ENCODE measurements at regions not wholly inside any gene's neighbourhood (a gene's known extent, or its start where the extent isn't known, plus 50 kb on each side); places are given as distances from the start of the nearest gene placed in this dataset.

DNA sequence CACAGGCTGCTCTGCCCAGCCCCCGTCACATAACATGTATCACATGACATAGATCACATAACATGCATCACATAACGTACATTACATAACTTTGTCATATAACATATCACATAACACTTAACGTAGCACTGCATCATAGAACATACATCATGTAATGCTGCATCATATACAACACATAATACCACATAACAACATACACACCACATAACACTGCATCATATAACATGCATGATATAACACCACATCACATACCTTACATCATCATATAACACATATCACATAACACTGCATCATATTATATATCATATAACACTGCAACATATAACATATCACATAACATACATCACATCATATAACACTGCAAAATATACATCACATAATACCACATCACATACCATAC, 83.8 kb downstream of the AXIN2 start:
- no peak for DNase-seq

DNA sequence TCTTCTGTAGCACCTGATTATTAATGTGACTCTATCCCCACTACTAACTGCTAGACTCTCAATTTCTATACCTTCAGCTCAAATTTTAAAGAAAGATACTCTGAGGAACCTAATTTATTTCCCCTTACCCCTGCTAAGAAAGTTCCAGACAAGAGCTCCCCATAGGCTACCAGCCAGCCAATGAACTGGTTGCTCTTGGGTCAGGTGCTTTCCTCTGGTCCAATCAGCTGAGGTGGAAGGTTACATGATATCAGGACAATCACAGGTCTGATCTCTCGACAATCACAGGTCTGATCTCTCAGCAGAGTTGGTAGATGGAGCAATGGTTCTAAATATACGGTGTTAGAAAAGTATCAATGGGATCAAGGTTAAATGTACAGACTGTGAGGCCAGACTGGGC, 86.8 kb downstream of the AXIN2 start:
- DNase-seq = no peak

DNA sequence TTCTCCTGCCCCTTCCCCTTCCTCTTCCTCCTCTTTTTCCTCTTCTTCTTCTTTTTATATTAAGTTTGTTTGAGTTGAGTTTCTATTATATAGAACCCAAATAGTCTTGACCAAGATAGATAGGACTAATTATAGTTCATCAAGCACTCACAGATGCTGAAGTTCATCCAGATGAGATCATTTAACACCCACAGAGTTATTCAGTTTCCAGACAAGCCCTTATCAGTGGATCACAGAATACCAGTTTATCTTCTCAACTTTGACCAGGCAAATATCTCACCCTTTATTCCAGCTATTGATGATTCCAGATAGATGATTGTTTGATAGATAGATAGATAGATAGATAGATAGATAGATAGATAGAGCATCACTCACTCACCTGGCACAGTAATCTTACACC, 87.5 kb downstream of the AXIN2 start:
- DNase-seq = no peak

DNA sequence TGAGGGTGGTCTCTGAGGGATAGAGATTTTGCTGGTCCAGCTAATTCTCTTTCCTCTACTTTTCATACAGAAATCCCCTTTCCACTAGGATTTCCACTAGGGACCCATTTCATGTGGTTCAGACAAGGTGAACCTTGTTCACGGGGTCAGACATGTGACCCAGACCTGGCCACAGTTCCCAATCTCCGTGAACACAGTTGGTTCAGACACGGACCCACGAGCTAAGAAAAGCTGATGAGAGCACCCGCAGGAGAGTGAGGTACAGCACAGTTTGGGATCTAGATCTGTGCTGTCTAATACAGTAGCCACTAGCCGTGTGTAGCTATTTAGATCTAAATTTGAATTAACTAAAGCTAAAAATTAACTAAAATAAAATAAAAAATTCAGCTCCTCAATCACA, 88.1 kb downstream of the AXIN2 start:
- no peak for DNase-seq

DNA sequence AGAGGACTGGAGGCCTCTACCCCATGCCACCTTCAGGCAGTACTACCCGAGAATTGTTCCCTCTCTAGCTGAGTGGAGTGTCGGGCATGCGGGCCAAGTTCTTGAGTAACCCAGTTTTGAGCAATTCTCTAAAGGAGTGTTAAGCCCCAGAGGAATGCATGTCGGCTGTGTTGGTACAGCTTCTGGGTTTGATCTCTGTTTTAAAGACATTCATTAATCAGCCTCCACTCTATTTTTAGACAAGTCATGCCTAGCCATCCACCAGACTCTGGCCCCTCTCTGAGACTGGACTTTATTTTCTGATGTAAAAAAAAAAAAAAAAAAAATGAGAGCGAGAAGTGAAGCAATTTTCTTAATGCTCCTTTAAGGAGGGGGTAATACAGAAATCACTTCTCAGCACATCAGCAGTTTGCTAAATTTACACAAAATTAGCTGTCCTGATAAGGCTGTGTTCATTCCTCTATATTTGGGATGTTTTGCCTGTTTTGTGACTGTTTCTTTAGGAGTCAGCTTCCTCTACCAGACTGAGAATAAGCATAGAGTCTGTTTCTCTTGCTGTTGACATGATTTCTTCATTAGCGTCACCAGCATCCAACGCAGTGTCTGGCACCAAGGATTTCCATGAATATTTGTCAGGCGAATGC, 88.7 kb downstream of the AXIN2 start:
- no peak for DNase-seq

DNA sequence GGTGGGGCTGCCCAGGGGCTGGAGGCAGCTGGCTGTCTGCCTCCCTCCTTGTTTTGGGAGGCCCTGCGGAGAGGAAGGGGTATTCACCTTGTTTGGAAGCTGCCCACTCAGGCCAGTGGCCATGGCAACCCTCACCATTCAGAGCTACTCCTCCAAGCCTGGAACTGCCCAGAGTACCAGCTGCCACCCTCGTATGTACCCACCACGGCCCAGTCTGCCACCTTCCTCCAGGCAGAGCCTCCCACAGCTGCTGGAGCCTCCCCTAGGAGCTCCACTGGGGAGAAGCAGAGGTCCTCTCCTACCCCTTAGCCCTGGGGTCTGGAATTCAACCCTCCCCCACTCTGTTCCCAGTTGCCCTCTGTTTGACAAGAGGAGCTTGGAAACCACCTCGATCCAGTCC, 90.7 kb downstream of the AXIN2 start:
- DNase-seq = no peak

DNA sequence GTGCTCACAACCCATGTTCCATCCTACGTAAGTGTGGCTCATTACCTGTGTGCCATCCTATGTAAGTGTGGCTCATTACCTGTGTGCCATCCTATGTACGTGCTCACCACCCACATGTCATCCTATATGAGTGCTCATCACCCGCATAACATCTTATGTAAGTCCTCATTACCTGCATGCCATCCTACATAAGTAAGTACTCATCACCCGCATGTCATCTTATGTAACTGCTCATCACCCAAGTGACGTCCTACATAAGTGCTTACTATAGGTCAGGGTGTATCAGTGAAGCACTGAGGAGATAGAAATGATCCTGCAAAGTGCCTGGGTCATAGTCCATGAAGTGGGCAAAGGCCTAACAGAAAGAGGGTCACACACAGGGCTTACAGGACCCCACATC, 93.1 kb downstream of the AXIN2 start:
- DNase-seq = no peak

DNA sequence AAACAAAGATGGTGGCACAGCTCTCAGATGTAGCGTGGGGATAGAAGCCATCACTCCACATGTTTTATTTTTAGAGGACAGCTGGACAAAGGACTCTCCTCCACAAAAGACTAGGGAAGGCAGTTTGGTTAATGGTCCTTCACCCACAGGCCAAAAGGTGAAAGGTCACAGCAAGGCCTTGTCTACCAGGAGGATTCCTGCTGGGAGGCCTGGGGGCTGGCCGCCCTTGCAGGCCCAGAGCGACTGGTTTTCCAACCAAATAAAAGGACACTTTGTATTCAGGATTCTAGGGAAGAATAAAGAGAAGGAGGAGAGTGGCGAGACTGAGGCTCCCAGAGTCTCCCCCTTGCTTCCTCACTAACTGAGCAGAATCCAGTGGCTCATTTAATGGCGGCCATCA, 94.3 kb downstream of the AXIN2 start:
- no peak for DNase-seq

DNA sequence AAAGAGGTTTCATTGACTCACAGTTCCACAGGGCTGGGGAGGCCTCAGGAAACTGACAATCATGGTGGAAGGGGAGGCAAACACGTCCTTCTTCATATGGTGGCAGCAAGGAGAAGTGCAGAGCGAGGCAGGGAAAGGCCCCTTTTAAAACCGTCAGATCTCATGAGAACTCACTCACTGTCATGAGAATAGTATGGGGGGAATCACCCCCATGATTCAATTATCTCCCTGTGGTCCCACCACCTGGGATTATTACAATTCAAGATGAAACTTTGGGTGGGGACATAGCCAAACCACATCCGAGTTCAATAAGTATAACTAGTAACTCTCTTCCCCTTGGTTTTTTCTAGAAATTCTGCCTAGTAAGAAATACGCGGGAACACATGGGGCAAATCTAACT, 94.9 kb downstream of the AXIN2 start:
- DNase-seq = no peak

DNA sequence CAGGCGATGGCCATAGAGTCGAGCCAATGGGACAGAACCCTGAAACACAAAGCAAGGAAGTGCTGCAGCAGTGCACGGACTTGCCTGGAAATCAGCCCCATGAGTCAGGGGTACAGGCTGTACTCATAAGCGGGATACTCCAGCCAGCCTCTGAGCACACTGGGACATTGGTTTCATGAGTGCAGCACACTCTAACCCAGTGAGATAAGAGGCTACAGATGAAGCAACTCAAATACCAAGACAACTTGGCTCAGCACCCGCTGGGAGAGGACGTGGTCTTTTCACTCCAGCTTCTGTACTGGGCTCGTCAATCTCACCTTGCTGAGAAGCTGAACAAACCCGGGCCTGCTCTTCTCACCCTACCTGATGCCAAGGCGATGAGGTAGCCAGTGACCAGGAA, 98.2 kb downstream of the AXIN2 start:
- no peak for DNase-seq

DNA sequence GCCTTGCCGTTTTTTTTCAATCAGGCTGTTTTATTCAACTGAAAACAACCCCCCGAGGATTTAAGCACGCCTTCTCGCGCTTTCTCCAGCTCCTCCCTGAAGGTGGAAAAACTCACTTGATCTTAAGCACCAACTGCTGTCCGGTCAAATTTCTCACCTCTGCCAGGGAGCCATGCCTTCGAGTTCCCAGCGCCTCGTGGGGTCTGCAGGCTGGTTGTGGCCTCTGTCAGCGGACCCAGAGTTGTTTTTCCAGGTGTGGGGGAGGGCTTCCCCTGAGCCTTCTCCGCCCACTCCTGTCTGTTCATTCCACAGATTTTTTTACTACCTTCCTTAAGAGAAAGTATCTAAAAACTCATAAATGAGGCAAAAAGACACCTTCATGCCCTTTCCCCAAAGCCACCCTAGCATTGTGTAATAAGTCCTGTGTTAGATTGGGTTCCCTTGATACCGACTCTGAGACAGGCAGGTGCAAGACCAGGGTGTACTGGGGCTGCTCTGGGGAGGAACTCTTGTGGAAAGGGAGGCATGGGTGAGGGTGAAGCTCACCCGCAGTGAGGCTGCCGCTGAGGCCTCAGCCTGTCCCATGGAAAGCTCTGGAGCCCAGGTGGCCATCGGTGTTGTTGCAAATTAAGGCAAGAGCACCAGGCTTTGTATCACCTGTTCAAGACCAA, 101.6 kb downstream of the AXIN2 start:
- DNase-seq = no peak

DNA sequence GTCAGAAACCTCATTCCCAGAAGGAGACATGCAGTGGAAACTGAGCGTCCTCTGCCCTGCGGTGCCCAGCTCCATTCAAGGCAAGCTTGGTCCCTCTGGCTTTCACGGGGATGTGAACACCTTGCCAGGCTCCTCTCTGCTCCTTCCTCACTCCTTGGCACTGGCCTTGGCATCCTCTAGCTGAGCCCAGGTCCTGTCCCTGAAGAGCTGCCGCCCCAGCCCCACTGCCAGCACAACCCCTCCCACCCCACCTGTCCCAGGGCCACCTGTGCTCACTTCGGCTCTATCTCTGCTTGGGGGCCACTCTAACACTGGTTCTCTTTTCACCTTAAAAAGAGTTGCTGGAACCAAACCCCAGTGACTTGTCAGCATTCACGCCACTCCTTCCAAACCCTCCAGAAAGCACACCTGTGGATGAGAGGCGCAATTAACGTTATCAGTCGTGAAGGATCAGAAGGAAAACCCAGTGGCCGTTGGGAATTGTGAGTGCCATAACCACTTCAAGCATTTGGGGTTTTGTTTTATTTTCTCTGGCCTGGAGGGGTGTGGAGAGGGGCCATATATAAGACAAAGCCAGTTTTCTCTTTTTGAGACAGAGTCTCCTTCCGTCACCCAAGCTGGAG, 103.7 kb downstream of the AXIN2 start:
- no peak for DNase-seq

DNA sequence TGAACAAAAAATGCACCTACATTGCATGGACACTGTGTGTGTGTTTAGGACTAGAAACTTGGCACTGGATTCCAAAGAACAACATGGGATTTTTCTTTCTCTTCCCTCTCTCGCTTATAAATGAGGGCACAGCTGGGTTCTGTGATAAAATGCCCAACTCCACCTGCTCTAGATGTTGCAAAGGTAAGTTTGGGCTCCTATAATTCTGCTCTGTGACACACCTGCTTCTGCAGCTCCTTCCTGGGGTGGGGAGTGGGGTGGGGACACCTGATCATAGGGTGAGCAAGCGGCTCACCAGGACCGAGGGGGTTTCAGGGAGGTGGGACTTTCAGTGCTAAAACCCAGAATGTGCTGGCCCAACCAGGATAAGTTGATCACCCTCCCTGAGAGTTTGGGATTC, 104.3 kb downstream of the AXIN2 start:
- DNase-seq = no peak

DNA sequence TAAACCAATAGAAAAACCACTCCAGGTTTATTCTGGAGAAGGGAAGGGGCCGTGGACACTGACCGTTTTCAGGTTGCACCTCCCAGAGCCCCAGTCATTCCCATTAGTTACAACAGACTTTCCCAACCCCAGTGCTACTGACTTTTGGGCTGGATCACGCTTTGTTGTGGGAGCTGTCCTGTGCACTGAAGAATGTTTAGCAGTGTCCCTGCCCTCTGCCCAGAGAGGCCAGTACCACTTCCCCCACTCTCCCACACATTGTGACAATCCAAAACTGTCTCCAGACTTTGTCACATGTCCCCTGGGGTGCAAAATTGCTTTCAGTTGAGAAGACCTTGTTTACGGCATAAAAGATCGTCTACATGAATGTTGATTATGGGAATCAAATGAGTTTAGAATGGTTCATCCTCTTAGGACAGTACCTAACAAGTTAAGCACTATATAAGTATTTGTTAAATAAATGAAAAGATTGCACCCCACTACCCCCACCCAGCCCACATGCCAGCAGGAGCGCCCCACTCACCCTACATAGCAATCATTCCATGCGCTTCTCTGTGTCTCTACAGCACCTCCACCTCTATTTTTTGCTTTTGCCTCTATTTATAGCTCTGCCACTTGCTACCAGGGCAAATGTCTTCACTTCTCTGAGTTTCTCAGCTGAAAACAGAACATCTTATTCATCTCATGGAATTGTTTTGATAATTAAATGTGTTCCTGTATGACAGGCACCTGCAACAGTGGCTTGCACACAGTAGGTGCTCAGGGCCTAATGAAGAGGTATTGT, 104.9 kb downstream of the AXIN2 start:
- DNase-seq = no peak

DNA sequence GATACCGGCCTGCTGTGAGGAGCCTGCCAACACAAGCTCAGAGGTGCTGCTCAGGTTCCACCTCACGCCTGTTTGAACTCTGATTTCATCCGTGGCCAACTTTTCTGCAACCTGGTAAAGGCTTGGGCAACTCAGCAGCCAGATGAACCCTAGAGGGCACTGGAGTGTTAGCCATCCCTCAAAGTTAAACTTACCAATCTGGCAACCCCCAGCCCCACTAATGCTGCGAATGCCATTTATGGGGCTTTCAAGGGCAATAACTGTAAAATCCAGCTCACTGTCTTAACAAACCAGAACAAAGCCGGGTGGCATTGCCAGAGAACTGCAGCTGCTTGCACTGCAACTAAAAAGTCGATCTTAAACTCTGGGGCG, 105.5 kb downstream of the AXIN2 start:
- no peak for DNase-seq

DNA sequence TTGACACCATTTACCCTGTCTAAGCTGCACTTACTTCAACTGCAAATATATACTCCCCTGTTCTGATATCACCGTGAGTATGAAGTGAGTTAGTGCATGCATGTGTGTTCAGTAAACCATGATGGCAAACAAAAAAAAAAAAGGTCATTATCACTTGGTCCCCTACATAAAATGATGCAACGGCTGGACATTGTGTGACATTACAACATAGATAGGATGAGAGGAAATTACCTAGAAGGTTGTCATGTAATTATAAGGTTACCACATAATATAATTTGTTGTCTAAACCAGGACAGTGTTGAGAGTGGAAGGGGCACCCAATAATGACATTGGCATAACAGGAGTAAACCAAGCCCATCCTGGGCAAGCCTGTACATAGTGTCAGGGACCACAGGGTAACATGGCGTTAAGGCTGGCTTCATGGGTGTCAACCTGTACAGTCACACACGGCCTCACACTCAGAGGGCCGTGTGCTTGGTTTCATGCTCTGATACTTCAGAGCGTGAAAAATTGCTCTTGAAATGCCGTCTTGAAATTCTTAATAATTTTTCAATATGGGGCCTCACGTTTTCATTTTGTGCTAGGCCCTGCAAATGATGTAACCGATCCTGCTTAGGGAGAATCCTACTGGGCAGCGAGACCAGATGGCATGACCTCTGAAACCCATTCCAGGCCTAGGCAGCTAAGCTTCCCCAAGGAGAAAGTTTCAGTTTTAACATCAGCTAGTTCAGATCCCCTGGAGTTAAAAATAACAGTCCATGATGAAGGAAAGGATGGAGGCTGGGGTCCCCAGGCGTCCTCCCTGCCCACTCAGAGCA, 106.1 kb downstream of the AXIN2 start:
- no peak for DNase-seq

DNA sequence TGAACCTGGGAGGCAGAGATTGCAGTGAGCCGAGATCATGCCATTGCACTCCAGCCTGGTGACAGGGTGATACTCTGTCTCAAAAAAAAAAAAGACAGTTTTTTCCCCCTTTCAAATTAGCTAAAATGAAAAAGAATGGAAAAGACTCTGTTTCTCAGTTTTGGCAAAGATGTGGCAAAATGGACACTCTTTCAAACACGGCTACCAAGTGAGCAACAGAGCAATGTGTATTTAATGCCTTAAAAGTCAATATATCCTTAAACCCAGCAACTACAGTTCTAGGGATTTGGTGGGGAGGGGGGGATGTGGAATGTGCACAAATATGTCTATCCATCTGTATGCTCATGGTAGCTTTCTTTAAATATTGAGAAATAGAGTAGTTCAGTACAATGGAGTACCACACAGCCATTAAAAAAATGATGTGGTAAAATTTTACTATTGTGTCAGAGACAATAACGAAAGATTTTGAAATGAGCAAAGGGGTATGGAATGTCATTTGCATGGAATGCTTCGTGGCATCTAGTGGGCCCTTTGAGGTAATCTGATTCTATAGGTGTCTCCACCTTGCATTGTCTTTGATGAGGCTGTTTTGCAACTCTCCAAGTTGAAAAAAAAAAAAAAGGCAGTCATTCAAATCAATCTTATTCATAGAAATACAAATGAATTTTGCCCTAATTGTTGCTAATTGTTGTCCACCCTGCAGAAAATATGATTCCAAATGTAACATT, 108.1 kb downstream of the AXIN2 start:
- DNase-seq = no peak

DNA sequence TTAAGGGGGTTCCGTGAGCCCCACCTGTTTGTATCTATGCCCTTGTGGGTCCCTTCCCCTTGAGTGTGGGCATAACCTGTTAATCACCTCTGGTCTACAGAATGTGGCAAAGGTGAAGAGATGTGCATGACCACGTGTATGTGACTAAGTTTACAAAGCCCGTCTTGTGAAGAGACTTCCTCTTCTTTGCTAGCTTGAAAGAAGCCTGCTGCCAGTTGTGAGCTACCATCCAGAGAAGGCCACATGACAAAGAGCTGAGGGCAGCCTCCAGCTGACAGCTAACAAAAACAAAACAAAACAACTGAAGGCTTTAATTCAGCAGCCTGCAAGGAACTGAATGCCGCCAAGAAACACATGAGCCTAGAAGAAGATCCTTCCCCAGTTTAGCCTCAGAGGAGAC, 112.0 kb downstream of the AXIN2 start:
- no peak for DNase-seq

DNA sequence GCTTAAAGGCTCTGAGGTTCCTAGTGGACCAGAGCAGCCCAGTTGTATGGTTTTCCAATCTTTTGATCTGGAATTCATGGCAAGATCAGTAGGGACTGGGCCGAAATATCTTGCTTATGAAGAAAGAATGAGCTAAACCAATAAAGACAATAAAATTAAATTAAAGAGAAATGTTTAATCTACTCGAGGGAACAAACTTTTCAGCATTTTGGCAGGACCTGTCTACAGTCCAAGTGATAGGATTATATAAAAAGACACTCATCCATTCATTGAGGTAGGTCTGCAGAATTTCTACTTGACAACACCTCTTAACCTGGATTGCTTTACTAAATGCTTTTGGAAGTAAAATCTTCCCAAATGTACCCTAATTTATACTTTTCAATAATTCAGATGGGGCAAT, 113.6 kb downstream of the AXIN2 start:
- no peak for DNase-seq

DNA sequence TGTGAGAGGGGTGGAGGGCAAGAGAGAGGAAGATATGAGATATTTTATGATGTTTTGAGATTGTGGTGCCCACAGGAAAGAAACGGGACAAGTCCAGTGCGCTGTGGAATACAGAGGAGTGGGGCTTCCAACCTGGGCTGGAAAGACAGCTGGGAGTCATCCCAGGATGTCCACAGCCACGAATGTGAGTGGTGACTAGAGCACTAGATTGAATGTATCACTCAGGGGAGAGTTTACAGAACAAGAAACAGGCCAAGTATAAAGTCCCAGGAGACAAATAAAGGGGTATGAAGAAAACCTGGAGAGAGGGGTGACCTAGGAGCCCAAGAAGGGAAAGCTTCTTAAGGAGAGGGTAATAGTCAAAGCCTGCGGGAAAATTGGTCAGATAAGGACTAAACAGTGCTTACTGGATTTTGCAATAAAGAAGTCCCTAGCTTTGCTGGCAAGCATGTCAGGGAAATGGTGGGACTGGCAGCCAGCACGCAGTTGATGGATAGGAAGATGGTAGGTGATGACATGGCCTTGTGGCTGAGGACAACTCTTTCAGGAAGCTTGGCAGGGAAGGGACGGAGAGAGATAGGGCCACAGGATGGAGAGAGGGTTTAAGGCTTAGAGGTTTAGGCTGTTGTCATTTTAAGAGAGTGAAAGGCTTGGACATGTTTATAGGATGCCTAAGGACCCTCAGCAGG, 114.5 kb downstream of the AXIN2 start:
- DNase-seq = no peak

DNA sequence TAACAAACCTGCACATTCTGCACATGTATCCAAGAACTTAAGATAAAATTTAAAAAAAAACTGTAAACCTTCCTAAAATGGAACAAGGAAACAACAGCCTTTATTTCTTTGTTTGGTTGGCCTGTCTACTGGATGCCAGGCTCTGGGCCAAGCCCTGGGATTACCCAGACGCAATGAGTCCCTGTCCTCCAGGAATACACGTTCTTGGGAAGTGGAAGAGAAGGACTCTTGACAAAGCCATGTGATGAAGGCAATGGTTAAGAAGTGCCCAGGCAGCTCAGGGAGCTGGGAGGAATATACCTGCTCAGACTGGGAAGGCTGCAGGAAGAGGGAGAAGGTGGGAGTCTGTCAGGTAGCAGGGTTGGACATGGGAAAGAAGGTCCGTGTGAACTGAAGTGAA, 115.4 kb downstream of the AXIN2 start:
- DNase-seq = no peak

DNA sequence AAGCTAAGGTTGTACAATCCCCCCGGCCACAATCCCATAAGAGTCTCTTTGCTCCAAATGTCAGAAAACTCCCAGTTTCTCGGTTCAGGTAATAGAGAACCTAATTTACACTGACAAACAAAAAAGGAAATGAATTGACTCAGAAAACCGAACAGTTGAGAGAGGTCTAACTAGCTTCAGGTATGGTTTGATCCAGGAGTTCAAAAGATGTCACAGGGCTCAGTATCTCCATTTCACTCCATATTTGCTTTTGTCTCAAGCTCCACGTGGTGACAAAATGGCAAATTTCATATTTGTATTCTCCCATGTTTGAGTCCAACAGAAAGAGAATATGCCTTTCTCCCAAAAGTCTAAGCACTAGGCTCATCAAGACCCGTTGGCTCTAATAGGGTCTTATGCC, 117.4 kb downstream of the AXIN2 start:
- no peak for DNase-seq
